HEK293 (cell line): ENCODE measurements at regions not wholly inside any gene's neighbourhood (a gene's known extent, or its start where the extent isn't known, plus 50 kb on each side); places are given as distances from the start of the nearest gene placed in this dataset.

Experiments used
- PRDM1 ChIP-seq: fragments of 450-650 bp; formaldehyde crosslinking; IDR thresholded peaks from 2 replicates; pipeline ENCODE4; 2016; ENCODE audit warnings: missing biosample characterization, missing genetic modification characterization
- PRDM10 ChIP-seq: fragments of 450-650 bp; formaldehyde crosslinking; IDR thresholded peaks from 2 replicates; pipeline ENCODE4 v1.5.1; 2016; ENCODE audit warnings: missing biosample characterization, missing genetic modification characterization
- TRIM28 ChIP-seq: IDR thresholded peaks from 2 replicates; pipeline ENCODE4 v1.6.1; 2011; ENCODE audit warnings: low read length, control low read depth, borderline replicate concordance
- ZNF202 ChIP-seq: fragments of 450-650 bp; formaldehyde crosslinking; IDR thresholded peaks from 2 replicates; pipeline ENCODE4 v1.5.1; 2016; ENCODE audit warnings: missing biosample characterization, missing genetic modification characterization, borderline replicate concordance
- ZNF24 ChIP-seq: fragments of 450-650 bp; formaldehyde crosslinking; IDR thresholded peaks from 2 replicates; pipeline ENCODE4 v1.5.1; 2016; ENCODE audit warnings: missing biosample characterization, missing genetic modification characterization
- ZNF274 ChIP-seq, 2 experiments: fragments of 200-500 bp in 1 of 2; fragments of 450-650 bp in 1 of 2; sonication (Bioruptor generic) in 1 of 2; formaldehyde crosslinking in 1 of 2; IDR thresholded peaks; 2 replicates each; pipeline versions ENCODE4 v1.5.1 to v1.6.1; 2014 to 2016; ENCODE audit warnings: borderline replicate concordance in 1 of 2, inconsistent platforms in 1 of 2, low read length in 1 of 2, missing biosample characterization in 1 of 2, missing genetic modification characterization in 1 of 2
- ZNF510 ChIP-seq: fragments of 450-650 bp; formaldehyde crosslinking; IDR thresholded peaks from 2 replicates; pipeline ENCODE4 v1.5.1; 2018; ENCODE audit warnings: mild to moderate bottlenecking, missing genetic modification characterization, missing biosample characterization; ENCODE audit not compliant: insufficient replicate concordance
- ZNF704 ChIP-seq: fragments of 450-650 bp; formaldehyde crosslinking; IDR thresholded peaks from 2 replicates; pipeline ENCODE4 v1.5.1; 2016; ENCODE audit warnings: missing biosample characterization, missing genetic modification characterization
- ZNF776 ChIP-seq: fragments of 450-650 bp; formaldehyde crosslinking; IDR thresholded peaks from 2 replicates; pipeline ENCODE4 v1.5.0; 2017; ENCODE audit warnings: missing biosample characterization, missing genetic modification characterization, borderline replicate concordance
- TF ChIP-seq, protein P1 (sequence below): fragments of 450-650 bp; formaldehyde crosslinking; IDR thresholded peaks from 2 replicates; pipeline ENCODE4 v1.5.1; 2016; ENCODE audit warnings: missing biosample characterization, missing genetic modification characterization
- TF ChIP-seq, protein P2 (sequence below): fragments of 450-650 bp; formaldehyde crosslinking; IDR thresholded peaks from 2 replicates; pipeline ENCODE4 v1.5.1; 2016; ENCODE audit warnings: missing biosample characterization, missing genetic modification characterization
- TF ChIP-seq, protein P3 (sequence below): fragments of 450-650 bp; formaldehyde crosslinking; IDR thresholded peaks from 2 replicates; pipeline ENCODE4; 2016; ENCODE audit warnings: missing biosample characterization, missing genetic modification characterization

DNA sequence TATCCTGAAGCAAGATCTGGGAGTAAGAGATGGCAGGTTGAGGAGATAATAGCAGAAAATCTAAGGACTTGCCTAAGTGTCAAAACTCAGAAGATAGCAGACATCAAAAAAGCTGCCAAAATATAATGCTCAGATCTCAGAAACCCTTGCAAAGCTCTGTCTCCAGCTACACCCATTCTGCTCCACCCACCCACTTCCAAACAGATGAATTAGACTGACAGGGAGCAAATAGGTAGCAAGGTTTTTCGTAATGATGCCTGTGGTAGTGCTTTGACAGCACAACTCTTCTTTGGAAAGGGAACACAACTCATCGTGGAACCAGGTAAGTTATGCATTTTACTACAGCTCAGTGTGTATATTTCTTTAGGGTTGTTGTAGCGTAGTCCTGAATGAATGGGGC lies 132.6 kb downstream of the DAD1 start:
- TF ChIP-seq TRIM28 (no peak), ZNF776 (no peak), PRDM1 (tag by site-specific recombination) (no peak), ZNF704 (no peak), ZNF24 (no peak), ZNF274 (IDR thresholded peaks at IDR 0.05; ENCODE audit: low read length) (no peak), ZNF274 (tag by site-specific recombination; IDR thresholded peaks at IDR 0.05; ENCODE audit: borderline replicate concordance) (no peak), ZNF202 (tag by site-specific recombination) (no peak), PRDM10 (tag by site-specific recombination) (no peak), ZNF510 (tag by site-specific recombination) (no peak)
- TF ChIP-seq, protein P1, sequence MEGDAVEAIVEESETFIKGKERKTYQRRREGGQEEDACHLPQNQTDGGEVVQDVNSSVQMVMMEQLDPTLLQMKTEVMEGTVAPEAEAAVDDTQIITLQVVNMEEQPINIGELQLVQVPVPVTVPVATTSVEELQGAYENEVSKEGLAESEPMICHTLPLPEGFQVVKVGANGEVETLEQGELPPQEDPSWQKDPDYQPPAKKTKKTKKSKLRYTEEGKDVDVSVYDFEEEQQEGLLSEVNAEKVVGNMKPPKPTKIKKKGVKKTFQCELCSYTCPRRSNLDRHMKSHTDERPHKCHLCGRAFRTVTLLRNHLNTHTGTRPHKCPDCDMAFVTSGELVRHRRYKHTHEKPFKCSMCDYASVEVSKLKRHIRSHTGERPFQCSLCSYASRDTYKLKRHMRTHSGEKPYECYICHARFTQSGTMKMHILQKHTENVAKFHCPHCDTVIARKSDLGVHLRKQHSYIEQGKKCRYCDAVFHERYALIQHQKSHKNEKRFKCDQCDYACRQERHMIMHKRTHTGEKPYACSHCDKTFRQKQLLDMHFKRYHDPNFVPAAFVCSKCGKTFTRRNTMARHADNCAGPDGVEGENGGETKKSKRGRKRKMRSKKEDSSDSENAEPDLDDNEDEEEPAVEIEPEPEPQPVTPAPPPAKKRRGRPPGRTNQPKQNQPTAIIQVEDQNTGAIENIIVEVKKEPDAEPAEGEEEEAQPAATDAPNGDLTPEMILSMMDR (tag by site-specific recombination): no peak
- TF ChIP-seq, protein P2, sequence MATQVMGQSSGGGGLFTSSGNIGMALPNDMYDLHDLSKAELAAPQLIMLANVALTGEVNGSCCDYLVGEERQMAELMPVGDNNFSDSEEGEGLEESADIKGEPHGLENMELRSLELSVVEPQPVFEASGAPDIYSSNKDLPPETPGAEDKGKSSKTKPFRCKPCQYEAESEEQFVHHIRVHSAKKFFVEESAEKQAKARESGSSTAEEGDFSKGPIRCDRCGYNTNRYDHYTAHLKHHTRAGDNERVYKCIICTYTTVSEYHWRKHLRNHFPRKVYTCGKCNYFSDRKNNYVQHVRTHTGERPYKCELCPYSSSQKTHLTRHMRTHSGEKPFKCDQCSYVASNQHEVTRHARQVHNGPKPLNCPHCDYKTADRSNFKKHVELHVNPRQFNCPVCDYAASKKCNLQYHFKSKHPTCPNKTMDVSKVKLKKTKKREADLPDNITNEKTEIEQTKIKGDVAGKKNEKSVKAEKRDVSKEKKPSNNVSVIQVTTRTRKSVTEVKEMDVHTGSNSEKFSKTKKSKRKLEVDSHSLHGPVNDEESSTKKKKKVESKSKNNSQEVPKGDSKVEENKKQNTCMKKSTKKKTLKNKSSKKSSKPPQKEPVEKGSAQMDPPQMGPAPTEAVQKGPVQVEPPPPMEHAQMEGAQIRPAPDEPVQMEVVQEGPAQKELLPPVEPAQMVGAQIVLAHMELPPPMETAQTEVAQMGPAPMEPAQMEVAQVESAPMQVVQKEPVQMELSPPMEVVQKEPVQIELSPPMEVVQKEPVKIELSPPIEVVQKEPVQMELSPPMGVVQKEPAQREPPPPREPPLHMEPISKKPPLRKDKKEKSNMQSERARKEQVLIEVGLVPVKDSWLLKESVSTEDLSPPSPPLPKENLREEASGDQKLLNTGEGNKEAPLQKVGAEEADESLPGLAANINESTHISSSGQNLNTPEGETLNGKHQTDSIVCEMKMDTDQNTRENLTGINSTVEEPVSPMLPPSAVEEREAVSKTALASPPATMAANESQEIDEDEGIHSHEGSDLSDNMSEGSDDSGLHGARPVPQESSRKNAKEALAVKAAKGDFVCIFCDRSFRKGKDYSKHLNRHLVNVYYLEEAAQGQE (tag by site-specific recombination): no peak
- TF ChIP-seq, protein P3, sequence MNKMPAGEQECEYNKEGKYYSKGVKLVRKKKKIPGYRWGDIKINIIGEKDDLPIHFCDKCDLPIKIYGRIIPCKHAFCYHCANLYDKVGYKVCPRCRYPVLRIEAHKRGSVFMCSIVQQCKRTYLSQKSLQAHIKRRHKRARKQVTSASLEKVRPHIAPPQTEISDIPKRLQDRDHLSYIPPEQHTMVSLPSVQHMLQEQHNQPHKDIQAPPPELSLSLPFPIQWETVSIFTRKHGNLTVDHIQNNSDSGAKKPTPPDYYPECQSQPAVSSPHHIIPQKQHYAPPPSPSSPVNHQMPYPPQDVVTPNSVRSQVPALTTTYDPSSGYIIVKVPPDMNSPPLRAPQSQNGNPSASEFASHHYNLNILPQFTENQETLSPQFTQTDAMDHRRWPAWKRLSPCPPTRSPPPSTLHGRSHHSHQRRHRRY (tag by site-specific recombination): no peak
